ENCODE measurements at regions not wholly inside any gene's neighbourhood (a gene's known extent, or its start where the extent isn't known, plus 50 kb on each side); places are given as distances from the start of the nearest gene placed in this dataset.

DNA sequence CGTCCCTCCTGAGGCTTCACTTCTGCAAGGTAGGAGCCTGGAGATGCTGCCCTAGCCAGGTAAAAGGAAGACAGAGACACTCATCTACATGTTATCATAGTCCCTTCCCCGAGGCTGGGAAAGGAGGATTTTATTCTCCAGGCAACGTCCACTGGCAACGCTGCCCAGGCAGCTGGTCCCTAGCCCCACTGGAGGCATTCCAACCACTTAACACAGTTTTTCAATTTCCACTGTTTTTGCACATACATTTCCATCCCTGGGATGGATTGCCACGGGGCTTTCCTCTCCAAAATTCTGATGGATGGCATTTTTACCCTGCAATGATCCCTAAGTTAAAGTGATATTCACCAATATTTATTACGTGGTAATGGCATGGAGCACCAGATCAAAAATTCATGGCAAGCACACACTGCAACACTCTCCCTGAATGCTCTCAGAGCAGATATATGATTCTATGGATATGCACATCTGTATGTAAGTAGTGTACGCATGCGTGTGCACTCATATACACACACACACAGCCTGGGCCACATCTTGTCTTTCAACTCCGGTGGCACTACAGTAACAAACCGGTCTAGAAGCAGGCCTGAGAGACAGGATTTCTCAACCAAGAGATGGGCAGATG, 322.3 kb upstream of the TSHZ3 start:
- no peak overlapping the region for H3K4me3 ChIP-seq (ENCODE audit: low read depth, low read length)
- no peak for TF ChIP-seq CTCF (IDR thresholded peaks at IDR 0.05; ENCODE audit: low read depth, low read length)

DNA sequence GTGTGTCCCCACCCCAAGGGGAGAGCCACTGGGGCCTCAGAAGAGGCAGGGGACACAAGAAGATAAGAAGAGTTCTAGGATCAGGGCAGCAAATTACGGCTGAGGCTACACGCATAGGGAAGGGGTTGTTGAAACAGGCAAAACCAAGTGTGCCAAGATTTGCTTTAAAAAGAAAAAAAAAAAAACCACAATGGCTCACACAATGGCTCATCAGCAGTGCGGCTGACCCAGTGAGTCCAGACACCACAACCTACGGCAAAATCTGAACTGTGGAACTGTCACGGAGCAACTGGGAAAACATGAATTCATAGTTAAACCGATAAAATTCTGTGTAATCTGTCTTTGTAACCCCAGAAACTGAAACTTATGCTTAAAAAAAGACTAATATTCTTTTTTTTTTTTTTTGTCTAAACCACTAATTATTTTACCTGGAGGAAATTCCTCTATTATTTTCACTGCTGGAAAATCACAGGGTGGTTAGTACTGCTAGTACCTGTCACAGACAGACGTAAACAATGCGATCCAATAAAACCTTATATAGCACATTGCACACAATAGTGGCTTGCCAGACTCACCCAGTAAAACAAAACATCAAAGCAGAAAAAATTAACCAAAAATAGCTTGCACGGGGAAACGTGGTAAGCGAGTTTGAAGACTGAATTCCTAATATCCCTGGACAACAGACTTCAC, 325.4 kb upstream of the TSHZ3 start:
- H3K4me3 ChIP-seq (ENCODE audit: low read depth, low read length), result no peak overlapping the region
- no peak for TF ChIP-seq CTCF (IDR thresholded peaks at IDR 0.05; ENCODE audit: low read depth, low read length)

- H3K4me3 ChIP-seq (ENCODE audit: low read depth, low read length), result no peak overlapping the region
- TF ChIP-seq CTCF (IDR thresholded peaks at IDR 0.05; ENCODE audit: low read depth, low read length), result no peak
Observed at GRCh38 chr19:31675193-31675913, 326.1 kb upstream of the TSHZ3 start.

- TF ChIP-seq CTCF (IDR thresholded peaks at IDR 0.05; ENCODE audit: low read depth, low read length), result no peak
- H3K4me3 ChIP-seq (ENCODE audit: low read depth, low read length), result no peak overlapping the region
Observed at GRCh38 chr19:31676271-31677004, 327.2 kb upstream of the TSHZ3 start.

DNA sequence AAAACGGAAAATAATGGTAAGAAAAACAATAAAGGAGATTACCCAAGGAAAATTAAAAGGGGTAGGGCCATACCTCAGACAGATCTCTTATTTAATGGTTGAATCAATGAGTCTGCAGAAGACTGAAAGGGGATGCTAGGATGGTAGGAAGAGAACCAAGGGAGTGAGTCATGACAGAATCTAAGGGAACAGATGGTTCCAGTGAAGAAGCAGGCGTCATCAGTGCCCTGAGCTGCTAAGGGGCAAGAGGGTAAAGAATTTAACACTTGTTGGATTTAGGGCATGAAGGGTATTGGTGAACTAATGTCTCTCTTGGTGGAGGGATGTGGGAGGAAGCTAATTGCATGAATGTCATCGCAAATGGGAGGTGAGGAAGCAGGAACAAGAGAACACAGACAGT, 329.2 kb upstream of the TSHZ3 start:
- no peak for TF ChIP-seq CTCF (IDR thresholded peaks at IDR 0.05; ENCODE audit: low read depth, low read length)
- no peak overlapping the region for H3K4me3 ChIP-seq (ENCODE audit: low read depth, low read length)

DNA sequence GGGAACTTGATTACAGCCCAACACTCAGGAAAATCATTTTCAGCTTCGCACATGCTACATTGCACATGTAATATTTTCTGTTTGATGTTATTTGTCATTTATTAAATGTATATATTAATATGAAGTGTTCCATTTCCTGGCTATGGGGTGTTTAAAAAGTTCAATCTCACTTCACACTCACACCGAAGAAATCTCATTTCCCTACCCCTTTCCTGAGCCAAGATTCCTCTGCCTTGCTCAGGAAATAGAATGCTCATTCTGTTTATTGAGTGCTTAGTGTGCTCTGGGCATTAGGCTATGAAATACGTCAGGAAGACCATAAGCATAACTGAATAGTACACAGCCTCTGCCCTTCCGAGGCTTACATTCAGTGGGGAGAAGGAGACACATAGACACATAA, 331.9 kb upstream of the TSHZ3 start:
- no peak overlapping the region for H3K4me3 ChIP-seq (ENCODE audit: low read depth, low read length)
- TF ChIP-seq CTCF (IDR thresholded peaks at IDR 0.05; ENCODE audit: low read depth, low read length), result no peak

Data from WI38 (cell line).